Anterior cingulate cortex (tissue), 58 donors: ENCODE measurements at regions not wholly inside any gene's neighbourhood (a gene's known extent, or its start where the extent isn't known, plus 50 kb on each side); places are given as distances from the start of the nearest gene placed in this dataset.

Experiments
- DNase-seq, 58 donors: peaks; one replicate each; lab custom pipeline; 2025; lab: John Stamatoyannopoulos, UW

DNA sequence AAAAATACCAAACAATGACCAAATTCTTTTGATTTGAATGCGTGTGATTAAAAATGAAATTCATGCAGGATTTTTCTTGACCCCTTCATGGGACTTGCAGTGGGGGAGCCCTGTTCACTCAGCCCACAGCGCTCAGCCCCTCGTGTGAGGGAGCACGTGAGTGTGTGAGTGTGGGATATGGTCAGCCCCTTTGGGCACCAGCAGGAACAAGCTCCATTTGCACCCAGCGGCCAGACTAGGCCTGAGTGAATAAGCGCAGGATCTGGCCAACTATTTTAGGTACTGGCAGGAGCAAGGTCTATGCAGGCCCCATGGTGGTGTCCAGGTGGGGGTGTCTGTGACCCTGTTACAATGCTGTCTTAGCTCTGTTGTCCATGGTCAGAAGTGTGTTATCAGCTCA lies 1631.2 kb downstream of the BRINP3 start:
- DNase-seq, result peak in 1 of 58 donors; percentile 0

DNA sequence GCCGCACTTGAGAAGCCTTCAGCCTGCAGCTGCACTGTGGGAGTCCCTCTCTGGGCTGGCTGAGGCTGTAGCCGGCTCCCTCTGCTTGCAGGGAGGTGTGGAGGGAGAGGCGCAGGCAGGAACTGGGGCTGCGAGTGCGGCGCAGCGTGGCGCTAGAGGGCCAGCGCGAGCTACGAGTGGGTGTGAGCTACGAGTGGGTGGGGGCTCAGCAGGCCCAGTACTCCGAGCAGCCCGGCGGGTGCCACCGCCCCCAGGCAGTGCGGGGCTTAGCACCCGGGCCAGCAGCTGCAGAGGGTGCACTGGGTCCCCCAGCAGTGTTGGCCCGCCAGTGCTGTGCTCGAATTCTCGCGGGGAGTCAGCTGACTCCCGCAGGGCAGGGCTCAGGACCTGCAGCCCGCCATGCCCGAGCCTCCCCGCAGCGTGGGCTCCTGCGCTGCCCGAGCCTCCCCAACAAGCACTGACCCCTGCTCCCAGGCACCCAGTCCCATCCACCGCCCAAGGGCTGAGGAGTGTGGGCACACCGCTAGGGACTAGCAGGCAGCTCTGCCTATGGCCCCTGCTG lies 1620.1 kb downstream of the BRINP3 start:
- peak in 1 of 58 donors; percentile 1 for DNase-seq

DNA sequence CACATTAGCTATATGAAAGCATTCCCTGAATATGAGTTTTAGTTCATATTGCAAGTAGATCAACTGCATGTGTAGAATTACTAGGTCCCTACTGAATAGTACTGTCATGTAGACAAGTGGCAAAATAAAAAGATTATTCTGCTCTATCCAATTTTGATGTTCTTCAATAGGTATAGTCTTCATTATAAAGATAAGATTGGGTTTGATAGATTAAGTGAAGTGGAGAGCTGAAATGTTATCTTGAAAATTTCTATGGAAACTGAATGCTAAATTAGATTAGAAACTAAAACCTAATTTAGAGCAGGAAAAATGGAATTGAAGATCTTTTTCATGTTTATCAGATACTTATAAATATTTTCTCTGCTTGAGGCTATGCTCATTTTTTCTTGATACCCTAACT lies 1610.0 kb downstream of the BRINP3 start:
- no peak for DNase-seq

DNA sequence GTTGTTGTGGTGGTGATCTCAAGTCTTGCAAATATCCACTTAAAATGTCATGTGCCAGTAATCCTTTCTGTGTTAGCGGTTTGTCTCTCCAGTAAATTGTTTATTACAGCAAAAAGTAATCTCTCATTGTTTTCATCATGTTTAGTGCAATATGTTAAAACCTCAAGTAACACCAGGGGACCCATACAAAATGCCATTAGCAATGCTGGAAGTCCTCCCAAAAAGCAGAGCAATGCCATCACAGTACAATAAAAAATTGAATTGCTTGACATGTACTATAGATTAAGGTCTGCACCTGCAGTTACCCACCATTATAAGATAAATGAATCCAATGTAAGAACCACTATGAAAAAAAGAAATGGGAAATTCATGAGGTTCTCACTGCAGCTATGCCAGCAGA lies 1606.5 kb downstream of the BRINP3 start:
- DNase-seq, result no peak

DNA sequence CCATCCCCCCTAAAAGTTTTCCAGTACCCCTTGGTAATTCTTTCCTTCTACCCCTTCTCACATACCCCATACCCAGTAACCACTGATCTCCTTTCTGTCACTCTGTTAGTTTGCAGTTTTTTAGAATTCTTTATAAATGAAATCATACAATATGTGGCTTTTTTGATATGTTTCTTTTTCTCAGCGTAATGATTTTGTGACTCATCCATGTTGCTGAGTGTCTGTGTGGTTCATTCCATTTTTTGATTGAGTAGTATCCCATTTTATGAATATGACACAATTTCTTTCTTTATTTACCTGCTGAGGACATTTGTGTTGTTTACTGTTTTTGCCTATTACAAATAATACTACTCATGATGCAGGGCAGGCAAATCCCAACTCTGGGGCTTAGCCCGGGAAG lies 1605.3 kb downstream of the BRINP3 start:
- no peak for DNase-seq

DNA sequence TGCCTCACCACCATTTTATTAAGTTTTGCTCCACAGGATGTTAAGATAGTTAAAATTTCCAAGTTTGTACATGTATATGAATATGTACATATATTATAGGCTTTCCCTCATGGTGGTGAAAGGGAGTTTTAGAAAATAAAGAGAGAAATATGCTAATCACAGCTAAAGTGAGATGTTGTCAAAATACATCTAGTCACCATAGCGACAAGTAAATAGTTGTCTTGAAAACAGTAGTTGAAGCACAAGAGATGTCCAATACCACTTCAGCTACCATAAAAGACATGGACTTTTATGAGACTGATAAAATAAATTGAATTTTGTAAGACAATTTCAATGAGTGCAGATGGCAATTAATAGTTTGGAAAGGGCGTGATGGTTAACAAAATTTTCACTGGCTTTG lies 1600.0 kb downstream of the BRINP3 start:
- no peak for DNase-seq

DNA sequence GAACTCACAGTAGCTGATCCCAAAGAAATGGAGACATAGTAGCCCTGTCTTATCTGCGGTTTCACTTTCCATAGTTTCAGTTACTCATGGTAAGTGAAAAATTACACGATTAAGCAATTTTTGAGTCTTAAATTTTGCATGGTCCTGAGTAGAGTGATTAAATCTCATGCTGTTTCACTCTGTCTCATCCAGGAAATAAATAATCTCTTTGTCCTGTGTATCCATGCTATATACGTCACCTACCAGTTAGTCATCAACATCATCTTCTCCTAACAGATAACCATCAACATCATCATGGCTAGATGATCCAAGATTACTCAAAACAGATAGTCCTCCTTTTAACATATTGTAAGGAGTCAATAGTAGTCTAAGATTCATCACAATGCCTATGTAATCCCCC lies 1589.3 kb downstream of the BRINP3 start:
- DNase-seq, result no peak

DNA sequence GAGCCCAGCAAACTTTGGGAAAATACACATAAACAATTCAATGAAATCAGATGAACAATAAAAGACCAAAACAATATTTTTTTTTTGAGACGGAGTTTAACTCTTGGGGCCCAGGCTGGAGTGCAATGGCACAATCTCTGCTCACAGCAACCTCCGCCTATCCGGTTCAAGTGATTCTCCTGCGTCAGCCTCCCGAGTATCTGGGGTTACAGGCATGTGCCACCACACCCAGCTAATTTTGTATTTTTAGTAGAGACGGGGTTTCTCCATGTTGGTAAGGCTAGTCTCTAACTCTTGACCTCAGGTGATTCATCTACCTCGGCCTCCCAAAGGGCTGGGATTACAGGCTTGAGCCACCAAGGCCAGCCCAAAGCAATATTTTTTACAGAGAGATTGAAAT lies 1588.5 kb downstream of the BRINP3 start:
- no peak for DNase-seq

DNA sequence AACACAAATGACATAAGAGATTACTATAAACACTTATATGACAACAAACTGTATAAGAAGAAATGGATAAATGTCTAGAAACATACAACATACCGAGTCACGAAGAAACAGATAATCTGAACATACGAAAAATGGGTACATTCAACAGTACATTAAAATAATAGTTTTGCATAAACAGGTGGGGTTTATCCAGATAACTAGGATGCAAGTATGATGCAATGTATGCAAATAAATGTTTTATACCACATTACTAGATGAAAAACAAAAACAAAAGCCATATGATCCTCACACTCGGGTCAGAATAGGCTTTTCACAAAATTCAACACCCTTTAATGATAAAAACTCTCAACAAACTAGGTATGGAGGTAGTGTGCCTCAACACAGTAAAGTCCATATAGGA lies 1585.7 kb downstream of the BRINP3 start:
- no peak for DNase-seq

DNA sequence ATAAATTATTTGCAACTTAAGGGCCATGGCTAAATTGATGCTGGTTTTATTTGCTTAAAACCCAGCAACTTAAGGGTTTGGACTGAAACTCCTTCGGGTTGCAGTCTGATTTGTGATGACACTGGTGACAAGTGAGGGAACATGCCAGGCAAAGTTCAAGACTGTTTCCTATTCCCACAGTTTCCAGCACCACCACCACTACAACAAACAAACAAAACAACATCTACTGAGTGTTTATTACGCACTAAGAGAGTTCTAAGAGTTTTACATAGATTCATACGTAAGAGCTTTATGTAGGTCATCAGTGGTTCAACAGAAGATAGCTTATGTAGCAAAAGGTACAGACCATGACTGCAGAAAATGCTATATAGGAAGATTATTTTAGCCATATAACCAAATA lies 1582.1 kb downstream of the BRINP3 start:
- DNase-seq, result no peak

DNA sequence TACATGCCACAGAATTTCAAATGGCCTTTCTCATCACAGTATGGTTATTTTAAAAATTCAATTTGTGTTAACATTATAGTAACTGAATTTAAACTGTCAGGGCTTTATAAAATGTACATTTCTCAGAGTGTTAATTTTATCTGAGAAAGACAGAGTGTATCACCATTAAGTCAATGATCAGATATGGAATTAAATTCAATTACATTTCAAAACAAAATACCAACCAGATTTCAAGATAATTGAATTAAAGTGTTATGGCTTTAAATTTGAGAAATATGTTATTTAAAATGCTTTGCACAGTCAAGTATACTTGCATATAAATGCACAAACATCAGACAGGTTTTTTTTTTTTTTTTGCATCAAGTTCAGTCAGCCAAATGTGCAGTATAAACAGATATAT lies 1574.4 kb downstream of the BRINP3 start:
- DNase-seq, result no peak

DNA sequence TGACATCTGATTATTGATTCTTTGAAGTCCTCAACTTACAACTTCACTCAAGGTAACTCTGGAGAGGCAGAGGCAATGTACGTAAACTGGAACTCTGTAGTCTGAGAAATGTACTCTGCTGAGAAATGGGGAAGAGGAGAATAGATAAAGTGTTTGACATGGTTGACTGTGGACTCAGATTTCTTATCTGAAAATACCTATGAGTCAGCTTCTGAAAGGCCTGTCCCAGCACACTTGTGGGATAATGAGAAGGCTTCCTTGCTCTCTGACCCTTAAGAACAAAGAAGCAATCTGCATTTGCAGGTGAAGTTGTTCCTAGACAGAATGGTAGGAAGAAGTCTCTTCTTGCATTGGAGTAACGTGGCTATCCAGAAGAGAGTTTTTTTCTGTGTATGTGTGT lies 1573.5 kb downstream of the BRINP3 start:
- no peak for DNase-seq

DNA sequence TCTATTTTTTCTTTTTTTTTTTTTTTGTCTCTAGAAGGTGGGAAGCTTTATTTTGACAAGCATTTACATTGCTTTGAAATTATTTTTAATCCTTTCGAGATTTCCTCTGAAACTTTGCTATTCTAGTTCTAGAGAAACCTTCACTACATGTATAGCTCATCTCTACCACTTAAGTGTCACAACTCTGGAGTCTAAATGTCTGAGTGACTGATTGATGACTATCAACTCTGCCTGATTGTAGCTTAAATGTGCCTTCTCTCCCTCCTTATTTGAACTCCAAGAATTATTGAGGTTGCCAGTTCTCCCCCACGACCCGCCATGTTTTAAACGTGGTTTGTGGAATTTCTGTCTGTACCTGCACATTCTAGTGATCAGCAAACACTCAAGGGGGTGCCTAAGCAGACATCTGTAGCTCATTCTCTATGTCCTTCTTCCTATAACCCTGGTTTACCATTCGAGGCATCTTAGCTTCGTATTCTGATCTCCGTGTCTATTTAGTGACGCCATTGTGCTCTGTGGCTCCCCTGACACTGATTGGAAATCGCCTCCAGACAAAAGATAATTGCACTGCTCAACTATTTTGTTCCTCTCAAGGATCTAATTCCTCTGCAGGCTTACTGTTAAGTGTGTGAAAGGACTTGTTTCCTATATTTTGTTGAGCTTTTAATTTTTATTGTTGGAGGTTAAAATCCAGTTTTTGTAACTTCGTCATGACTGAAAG lies 1570.6 kb downstream of the BRINP3 start:
- DNase-seq, result no peak

DNA sequence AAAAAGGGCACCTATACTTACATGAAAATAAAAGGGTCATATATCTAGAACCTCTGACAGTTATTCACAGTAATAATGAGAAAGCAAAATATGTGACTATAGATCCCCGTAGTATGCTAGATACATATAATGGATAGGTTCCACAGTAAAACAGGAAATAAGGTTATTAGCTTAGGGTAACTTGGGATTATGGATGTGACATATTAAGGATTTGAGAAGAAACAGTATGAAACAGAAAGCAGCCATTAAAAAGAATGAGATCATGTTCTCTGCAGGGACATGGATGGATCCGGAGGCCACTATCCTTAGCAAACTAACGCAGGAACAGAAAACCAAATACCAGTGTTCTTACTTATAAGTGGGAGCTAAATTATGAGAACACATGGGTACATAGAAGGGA lies 1547.3 kb downstream of the BRINP3 start:
- no peak for DNase-seq

DNA sequence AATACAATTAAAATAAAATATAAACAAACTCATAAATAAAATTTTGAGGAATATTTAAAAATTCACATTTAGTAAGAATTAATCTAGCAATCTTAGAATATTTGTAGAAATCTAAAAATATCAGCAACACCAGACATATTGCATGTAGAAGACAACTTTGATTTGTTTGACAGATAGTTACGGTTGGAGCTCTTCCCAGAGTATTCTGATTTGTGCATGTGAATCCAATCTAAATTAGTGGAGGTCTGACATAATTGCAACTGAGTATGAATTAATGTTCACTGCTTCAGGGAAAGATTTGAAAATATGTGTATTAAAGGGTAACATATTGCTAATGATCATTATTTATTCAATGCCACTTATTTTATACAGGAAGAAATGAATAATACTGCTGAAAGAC lies 1546.2 kb downstream of the BRINP3 start:
- no peak for DNase-seq

DNA sequence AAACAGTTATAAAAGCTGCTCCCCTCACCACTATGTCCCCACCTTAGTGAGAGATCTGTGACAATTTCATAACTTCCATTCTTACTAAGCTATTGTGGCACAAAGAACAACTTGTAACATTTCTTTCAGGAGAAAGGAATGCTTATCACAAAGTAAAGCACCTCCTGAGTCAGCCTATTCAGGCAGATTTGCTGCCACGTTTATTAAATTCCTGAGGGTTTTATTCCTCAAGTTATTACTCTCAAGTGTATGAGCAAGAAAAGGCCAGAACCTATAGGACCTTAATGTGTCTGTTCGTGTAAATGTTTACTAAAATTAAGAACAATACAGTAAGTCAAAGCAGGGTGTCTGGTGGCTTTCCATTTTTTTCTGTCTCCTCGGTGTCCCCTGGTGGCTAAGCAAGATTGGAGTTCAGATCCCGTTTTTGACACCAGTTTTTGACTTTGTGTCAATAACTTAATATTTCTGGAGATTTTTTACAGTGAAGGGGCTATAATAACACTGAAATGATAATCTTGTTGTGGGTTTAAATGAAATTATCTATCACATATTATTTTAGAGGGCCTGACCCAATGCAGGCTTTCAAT lies 1539.6 kb downstream of the BRINP3 start:
- no peak for DNase-seq

DNA sequence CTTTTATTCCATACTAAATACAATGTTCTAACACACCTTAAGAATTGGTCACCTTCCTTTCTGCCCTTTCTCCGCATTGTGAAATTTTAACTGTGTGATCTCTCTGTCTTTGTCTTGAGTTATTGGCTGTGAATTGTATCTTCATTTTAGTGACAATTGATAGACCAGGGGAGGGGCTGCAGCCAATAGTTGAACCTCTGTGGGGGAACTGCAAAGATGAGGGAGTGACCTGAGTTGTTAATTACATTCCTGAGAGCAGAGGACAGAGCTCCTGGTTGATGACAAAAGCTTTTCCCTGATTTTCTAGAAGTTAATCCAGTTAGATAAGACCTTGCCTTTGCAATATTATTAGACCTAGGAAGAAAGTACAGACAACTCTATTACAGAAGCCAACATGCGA lies 1535.7 kb downstream of the BRINP3 start:
- DNase-seq, result no peak

DNA sequence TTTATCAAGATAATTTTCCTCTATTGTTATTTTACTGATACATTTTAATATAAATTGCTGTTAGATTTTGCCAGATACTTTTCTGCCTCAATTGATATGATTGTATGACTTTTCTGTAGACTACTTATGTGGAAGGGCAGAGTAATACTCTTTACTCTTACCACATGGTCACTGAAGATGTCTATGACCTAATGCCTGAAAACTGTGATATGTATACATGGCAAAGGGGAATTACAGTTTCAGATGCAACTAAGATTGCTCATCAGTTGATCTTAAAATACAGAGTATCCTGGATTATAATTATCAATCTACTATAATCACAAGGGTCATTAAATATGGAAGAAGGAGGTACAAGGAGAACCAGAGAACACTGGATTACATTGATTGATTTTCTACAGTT lies 1528.0 kb downstream of the BRINP3 start:
- no peak for DNase-seq

DNA sequence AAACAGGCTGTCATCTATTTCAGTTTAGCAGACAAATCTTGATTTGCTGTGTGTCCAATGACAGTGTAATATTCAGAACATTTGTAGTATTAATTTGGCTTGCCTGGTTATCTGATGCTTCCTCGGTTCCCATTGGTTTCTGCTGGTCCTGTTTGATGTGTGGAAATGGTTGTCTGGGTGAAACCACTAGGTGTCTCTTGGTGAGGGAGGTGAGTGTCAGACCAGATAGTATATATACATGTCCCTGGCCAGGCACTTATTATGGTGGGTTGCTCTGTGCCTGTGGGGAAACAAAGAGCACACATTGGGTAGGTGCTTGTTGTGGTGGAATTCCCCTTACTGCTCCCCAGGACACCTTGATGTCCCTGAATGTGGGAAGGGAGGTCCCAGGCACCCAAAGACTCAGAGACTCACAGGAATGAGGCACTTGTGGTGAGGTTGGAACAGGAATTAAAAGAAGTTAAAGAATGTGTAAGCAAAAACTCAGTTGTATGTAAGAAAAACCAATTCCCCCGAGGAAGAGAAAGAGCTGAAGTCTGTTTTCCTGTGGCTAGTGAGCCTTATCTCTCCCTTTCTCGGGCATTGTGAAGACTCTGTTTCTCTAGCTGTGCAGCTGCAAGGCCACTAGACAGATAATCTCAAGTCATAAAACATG lies 1519.1 kb downstream of the BRINP3 start:
- no peak for DNase-seq

DNA sequence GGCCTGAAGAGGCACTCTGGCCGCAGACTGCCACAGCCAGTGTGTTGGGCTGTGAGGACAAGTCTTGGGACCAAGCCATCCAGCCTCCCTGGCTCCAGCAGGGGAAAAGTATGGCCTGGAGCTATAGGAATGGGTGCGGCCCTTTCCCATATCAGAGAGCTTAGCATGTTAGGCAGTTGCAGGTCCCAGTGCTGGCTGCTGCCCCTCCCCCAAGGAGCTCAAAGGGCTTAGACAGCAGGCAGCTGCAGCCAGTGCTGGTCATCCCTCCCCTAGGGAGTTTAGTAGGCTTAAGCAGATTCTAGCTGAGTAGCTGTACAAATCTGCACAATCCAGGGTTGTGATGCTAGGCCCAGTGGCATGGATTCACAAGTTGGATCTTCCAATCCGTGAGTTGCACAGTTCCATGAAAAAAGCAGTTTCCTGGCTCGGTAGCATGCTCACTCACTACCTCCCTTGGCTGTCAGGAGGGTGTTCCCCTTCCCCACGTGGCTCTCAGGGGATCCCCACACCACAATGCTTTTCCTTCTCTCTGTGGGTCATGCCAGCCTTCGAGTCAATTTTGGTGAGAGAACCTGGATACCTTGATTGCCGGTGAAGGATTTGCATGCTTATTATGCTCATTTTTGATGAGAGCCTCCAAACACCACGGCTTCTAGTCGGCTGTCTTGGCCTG lies 1490.8 kb downstream of the BRINP3 start:
- no peak for DNase-seq

DNA sequence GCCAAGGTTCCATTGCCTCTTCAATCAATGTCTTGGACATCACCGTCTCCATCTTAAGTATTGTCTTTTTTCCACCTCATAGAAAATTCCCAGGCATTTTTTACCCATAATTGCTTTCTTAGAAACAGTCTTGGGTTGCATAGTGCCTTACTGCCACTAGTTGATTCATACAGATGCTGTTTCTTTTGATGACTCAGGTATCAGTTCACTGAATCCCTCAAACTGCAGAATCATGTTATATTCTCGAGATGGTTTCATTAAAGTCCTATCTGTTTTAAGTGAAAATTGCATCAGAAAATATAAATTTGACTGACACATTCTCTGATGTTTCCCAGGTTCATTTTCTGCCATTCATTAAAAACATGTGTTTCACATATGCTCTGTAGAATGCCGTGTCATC lies 1489.1 kb downstream of the BRINP3 start:
- no peak for DNase-seq
